DOHH2 (cell line): ENCODE measurements at regions not wholly inside any gene's neighbourhood (a gene's known extent, or its start where the extent isn't known, plus 50 kb on each side); places are given as distances from the start of the nearest gene placed in this dataset.

ENCODE experiments used
- H3F3A ChIP-seq: fragments of 200-600 bp; sonication (generic), shearing (Covaris generic); 2 replicates; pipeline ENCODE4 v1.6.0; 2016; ENCODE audit warnings: antibody characterized with exemption, mild to moderate bottlenecking; ENCODE audit not compliant: control insufficient read depth, insufficient read depth
- H3K27ac ChIP-seq: fragments of 200-600 bp; sonication (generic); 2 replicates; pipeline ENCODE4 v1.5.1; 2014; ENCODE audit warnings: low read depth, mild to moderate bottlenecking, low read length, moderate library complexity
- H3K27me3 ChIP-seq: fragments of 200-600 bp; sonication (generic); 2 replicates; pipeline ENCODE4 v1.6.1; 2014; ENCODE audit warnings: mild to moderate bottlenecking, low read length, mixed read lengths; ENCODE audit not compliant: control insufficient read depth
- H3K36me3 ChIP-seq: fragments of 200-600 bp; sonication (generic); 2 replicates; pipeline ENCODE4 v1.6.1; 2014; ENCODE audit warnings: mild to moderate bottlenecking, low read length, moderate library complexity, mixed read lengths; ENCODE audit not compliant: control insufficient read depth
- H3K4me1 ChIP-seq: fragments of 200-600 bp; sonication (generic); 2 replicates; pipeline ENCODE4 v1.6.1; 2014; ENCODE audit warnings: mild to moderate bottlenecking, low read length, mixed read lengths; ENCODE audit not compliant: control insufficient read depth
- H3K4me2 ChIP-seq: fragments of 200-600 bp; sonication (generic); 2 replicates; pipeline ENCODE4 v1.6.0; 2014; ENCODE audit warnings: mild to moderate bottlenecking, low read length, moderate library complexity
- H3K4me3 ChIP-seq: fragments of 200-600 bp; sonication (generic); 2 replicates; pipeline ENCODE4 v1.5.1; 2014; ENCODE audit warnings: mild to moderate bottlenecking, low read length, mixed read lengths
- H3K79me2 ChIP-seq: fragments of 200-600 bp; sonication (generic); 2 replicates; pipeline ENCODE4 v1.6.1; 2014; ENCODE audit warnings: mild to moderate bottlenecking, low read length, mixed read lengths; ENCODE audit not compliant: control insufficient read depth
- H3K9me2 ChIP-seq: fragments of 200-600 bp; sonication (generic); replicated peaks from 2 replicates; pipeline ENCODE4 v1.6.1; 2014; ENCODE audit warnings: mild to moderate bottlenecking, low read length, mixed read lengths; ENCODE audit not compliant: control insufficient read depth
- H3K9me3 ChIP-seq: fragments of 200-600 bp; sonication (generic); 2 replicates; pipeline ENCODE4 v1.6.1; 2014; ENCODE audit warnings: antibody characterized with exemption, low read length, mixed read lengths; ENCODE audit not compliant: control insufficient read depth, insufficient read depth
- H4K20me1 ChIP-seq: fragments of 200-600 bp; sonication (generic); 2 replicates; pipeline ENCODE4 v1.6.0; 2014; ENCODE audit warnings: low read depth, mild to moderate bottlenecking, antibody characterized with exemption, low read length, moderate library complexity; ENCODE audit not compliant: control insufficient read depth, insufficient read depth
- EZH2phosphoT487 ChIP-seq: fragments of 200-600 bp; sonication (generic); IDR thresholded peaks from 2 replicates; pipeline ENCODE4 v1.6.1; 2017; ENCODE audit warnings: borderline replicate concordance, mild to moderate bottlenecking, antibody characterized with exemption, low read length, moderate library complexity, mixed read lengths
- TF ChIP-seq, protein P1 (sequence below): fragments of 200-600 bp; sonication (generic); IDR thresholded peaks from one replicate; pipeline ENCODE4 v1.5.1; 2014; ENCODE audit warnings: antibody characterized with exemption, mild to moderate bottlenecking, low read depth, low read length; ENCODE audit not compliant: poor library complexity, severe bottlenecking

DNA sequence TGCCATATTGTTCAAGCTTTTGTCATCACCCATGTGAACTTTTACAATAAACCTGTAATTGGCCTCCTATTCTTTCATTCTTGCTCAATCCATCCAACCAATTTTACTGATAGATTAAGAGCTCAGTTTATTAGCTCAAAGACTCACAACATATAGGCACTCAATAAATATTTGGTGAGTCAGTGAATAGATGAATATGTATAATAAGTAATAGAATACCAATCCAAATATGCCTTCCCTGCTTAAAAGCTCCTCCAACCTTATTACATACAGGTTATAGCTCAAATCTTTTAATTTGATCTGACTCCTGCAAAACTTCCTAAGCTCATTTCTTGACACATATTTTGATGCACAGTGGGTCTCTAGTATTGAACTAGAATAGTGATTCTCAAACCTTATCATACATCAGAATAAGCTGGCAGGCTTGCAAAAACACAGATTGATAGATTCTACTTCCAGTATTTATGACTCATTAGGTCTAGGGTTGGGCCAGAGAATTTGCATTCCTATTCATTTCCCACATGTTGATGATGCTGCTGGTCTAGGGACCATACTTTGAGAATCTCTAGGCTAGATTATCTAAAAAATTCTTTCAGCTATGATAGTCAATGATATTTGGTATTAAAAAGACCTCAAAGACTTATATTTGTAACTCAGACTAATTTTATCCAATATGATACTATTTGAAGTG is 114.4 kb downstream of the PCTP start:
- H3K36me3 ChIP-seq = no peaks in the 10 kb centered on the region
- H3F3A ChIP-seq = no peaks in the 10 kb centered on the region
- H4K20me1 ChIP-seq = no peaks in the 10 kb centered on the region
- no peak overlapping the region for H3K27ac ChIP-seq
- no peak overlapping the region for H3K4me2 ChIP-seq
- no peak overlapping the region for H3K4me3 ChIP-seq
- H3K9me3 ChIP-seq = no peaks in the 10 kb centered on the region
- TF ChIP-seq, protein P1, sequence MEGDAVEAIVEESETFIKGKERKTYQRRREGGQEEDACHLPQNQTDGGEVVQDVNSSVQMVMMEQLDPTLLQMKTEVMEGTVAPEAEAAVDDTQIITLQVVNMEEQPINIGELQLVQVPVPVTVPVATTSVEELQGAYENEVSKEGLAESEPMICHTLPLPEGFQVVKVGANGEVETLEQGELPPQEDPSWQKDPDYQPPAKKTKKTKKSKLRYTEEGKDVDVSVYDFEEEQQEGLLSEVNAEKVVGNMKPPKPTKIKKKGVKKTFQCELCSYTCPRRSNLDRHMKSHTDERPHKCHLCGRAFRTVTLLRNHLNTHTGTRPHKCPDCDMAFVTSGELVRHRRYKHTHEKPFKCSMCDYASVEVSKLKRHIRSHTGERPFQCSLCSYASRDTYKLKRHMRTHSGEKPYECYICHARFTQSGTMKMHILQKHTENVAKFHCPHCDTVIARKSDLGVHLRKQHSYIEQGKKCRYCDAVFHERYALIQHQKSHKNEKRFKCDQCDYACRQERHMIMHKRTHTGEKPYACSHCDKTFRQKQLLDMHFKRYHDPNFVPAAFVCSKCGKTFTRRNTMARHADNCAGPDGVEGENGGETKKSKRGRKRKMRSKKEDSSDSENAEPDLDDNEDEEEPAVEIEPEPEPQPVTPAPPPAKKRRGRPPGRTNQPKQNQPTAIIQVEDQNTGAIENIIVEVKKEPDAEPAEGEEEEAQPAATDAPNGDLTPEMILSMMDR = no peak
- no peak for TF ChIP-seq EZH2phosphoT487
- H3K9me2 ChIP-seq = no peaks in the 10 kb centered on the region
- H3K79me2 ChIP-seq = no peaks in the 10 kb centered on the region
- H3K27me3 ChIP-seq = no peaks in the 10 kb centered on the region
- H3K4me1 ChIP-seq = no peaks in the 10 kb centered on the region

DNA sequence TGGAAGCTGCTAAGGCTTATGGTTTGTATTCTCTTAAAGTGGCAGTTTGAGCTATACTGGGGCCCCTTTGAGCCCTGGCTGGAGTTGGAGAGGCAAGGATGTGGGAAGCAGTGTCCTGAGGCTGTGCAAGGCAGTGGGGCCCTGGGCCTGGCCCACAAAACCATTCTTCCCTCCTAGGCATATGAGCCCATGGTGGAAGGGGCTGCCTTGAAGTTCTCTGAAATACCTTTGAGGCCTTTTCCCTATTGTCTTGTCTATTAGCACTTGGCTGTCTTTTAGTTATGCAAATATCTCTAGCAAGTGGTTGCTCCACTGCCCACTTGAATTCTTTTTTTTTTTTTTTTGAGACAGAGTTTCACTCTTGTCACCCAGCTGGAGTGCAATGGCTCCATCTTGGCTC is 119.2 kb downstream of the PCTP start:
- Histone ChIP-seq H3K9me2 (no peaks in the 10 kb centered on the region), H3K4me3 (no peak overlapping the region), H3K4me1 (no peaks in the 10 kb centered on the region), H3K27me3 (no peaks in the 10 kb centered on the region; the same call in 1 of the 2 replicates), H4K20me1 (no peaks in the 10 kb centered on the region), H3F3A (no peaks in the 10 kb centered on the region), H3K79me2 (no peaks in the 10 kb centered on the region), H3K27ac (no peak overlapping the region), H3K36me3 (no peaks in the 10 kb centered on the region), H3K9me3 (no peaks in the 10 kb centered on the region), H3K4me2 (no peak overlapping the region)
- TF ChIP-seq EZH2phosphoT487 = no peak
- TF ChIP-seq, protein P1 = no peak

DNA sequence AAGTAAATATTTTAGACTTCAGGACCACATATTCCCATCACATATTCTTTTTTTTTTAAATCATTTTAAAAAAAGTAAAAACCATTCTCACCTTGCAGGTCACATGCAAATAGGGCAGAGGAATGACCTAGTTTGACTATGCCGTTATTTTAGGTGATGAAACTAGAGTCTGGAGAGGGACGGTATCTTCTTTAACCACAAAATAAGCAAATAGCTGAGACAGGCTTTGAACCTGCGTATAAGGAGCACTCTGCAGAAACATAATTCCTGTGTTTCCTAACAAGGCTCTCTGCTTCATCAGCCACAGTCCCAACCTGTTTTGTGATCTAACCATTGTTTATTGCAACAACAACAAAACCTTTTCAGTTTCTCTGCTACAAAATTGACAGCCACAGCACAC is 121.5 kb downstream of the PCTP start:
- Histone ChIP-seq H3K27me3 (no peaks in the 10 kb centered on the region; the same call in 1 of the 2 replicates), H3K36me3 (no peaks in the 10 kb centered on the region), H3F3A (no peaks in the 10 kb centered on the region), H3K27ac (no peak overlapping the region), H3K4me1 (no peaks in the 10 kb centered on the region), H3K4me3 (no peak overlapping the region), H3K4me2 (no peak overlapping the region), H3K79me2 (no peaks in the 10 kb centered on the region), H3K9me2 (no peaks in the 10 kb centered on the region), H3K9me3 (no peaks in the 10 kb centered on the region), H4K20me1 (no peaks in the 10 kb centered on the region)
- TF ChIP-seq EZH2phosphoT487 = no peak
- TF ChIP-seq, protein P1 = no peak
